Fibroblast of lung (primary cell): ENCODE measurements at regions not wholly inside any gene's neighbourhood (a gene's known extent, or its start where the extent isn't known, plus 50 kb on each side); places are given as distances from the start of the nearest gene placed in this dataset.

ENCODE experiments used
- DNase-seq, 2 donors: peaks; one replicate each; pipeline versions ENCODE4 v3.0.0 to v3.0.0-alpha.2; 2010; ENCODE audit warnings: low read depth in 2 of 2
- H2AFZ ChIP-seq: 2 replicates; pipeline ENCODE4 v1.5.1; 2012; ENCODE audit warnings: low read length, control low read depth, inconsistent platforms
- H3K27ac ChIP-seq: 2 replicates; pipeline ENCODE4 v1.5.1; 2011; ENCODE audit warnings: low read length, control low read depth; ENCODE audit not compliant: insufficient read depth
- H3K27me3 ChIP-seq: 2 replicates; pipeline ENCODE4 v1.5.1; 2011; ENCODE audit warnings: mild to moderate bottlenecking, low read length; ENCODE audit not compliant: control insufficient read depth, insufficient read depth
- H3K36me3 ChIP-seq: 2 replicates; pipeline ENCODE4 v1.5.1; 2011; ENCODE audit warnings: low read length; ENCODE audit not compliant: control insufficient read depth, insufficient read depth
- H3K4me1 ChIP-seq: 2 replicates; pipeline ENCODE4 v1.5.1; 2011; ENCODE audit warnings: low read length; ENCODE audit not compliant: control insufficient read depth, insufficient read depth; ENCODE audit errors: extremely low read depth
- H3K4me2 ChIP-seq: 2 replicates; pipeline ENCODE4 v1.5.1; 2011; ENCODE audit warnings: low read length, control low read depth; ENCODE audit not compliant: insufficient read depth; ENCODE audit errors: extremely low read depth
- H3K4me3 ChIP-seq, 4 experiments: fragments of 200-600 bp in 1 of 4; sonication (generic) in 1 of 4; replicated peaks in 1 of 4; 2 replicates each; pipeline ENCODE4 v1.5.1; 2011 to 2016; ENCODE audit warnings: low read length in 4 of 4, low read depth in 3 of 4, mild to moderate bottlenecking in 3 of 4, control low read depth in 2 of 4, inconsistent platforms in 1 of 4, mixed read lengths in 1 of 4; ENCODE audit not compliant: insufficient read depth in 1 of 4; ENCODE audit errors: control extremely low read depth in 1 of 4
- H3K79me2 ChIP-seq: 2 replicates; pipeline ENCODE4 v1.5.1; 2012; ENCODE audit warnings: mild to moderate bottlenecking, low read length, inconsistent platforms; ENCODE audit not compliant: control insufficient read depth, insufficient read depth
- H3K9ac ChIP-seq: 2 replicates; pipeline ENCODE4 v1.5.1; 2011; ENCODE audit warnings: mild to moderate bottlenecking, low read length, control low read depth; ENCODE audit not compliant: insufficient read depth
- H3K9me3 ChIP-seq: 2 replicates; pipeline ENCODE4 v1.5.1; 2012; ENCODE audit warnings: low read depth, low read length; ENCODE audit not compliant: control insufficient read depth, insufficient read depth
- H4K20me1 ChIP-seq: 2 replicates; pipeline ENCODE4 v1.5.1; 2011; ENCODE audit warnings: low read length; ENCODE audit not compliant: control insufficient read depth, insufficient read depth; ENCODE audit errors: extremely low read depth
- EZH2 ChIP-seq: IDR thresholded peaks from 2 replicates; pipeline ENCODE4 v1.5.1; 2012; ENCODE audit warnings: low read length, control low read depth, mild to moderate bottlenecking; ENCODE audit errors: missing control alignments
- TF ChIP-seq, protein P1 (sequence below), 2 donors: IDR thresholded peaks in 1 of 2; conservative IDR thresholded peaks in 1 of 2; 1 replicate in 1 of 2; 2 replicates in 1 of 2; pipeline ENCODE4 v1.5.1; 2011 to 2012; ENCODE audit warnings: low read length in 2 of 2, control low read depth in 1 of 2, inconsistent platforms in 1 of 2, low read depth in 1 of 2, mild to moderate bottlenecking in 1 of 2

DNA sequence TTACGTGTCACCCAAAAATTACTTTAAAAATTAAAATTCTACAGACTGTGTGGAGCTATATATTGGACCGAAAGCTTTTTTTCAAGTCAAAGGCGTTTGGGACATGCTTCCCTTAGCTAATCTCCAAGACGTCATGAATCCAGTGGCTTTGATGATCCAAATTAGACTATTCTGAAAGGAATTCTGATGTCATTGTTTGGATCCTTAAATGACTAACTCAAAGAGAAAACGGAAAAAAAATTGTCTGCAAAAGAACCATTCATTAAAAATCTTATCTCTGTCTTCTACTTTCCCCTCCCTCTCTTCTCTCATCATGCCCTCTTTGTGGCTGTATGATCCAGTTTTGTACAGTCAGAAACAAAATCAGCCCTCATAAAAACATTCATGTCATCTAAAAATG lies 161.8 kb downstream of the ETV1 start:
- TF ChIP-seq, protein P1, sequence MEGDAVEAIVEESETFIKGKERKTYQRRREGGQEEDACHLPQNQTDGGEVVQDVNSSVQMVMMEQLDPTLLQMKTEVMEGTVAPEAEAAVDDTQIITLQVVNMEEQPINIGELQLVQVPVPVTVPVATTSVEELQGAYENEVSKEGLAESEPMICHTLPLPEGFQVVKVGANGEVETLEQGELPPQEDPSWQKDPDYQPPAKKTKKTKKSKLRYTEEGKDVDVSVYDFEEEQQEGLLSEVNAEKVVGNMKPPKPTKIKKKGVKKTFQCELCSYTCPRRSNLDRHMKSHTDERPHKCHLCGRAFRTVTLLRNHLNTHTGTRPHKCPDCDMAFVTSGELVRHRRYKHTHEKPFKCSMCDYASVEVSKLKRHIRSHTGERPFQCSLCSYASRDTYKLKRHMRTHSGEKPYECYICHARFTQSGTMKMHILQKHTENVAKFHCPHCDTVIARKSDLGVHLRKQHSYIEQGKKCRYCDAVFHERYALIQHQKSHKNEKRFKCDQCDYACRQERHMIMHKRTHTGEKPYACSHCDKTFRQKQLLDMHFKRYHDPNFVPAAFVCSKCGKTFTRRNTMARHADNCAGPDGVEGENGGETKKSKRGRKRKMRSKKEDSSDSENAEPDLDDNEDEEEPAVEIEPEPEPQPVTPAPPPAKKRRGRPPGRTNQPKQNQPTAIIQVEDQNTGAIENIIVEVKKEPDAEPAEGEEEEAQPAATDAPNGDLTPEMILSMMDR (conservative IDR thresholded peaks at IDR 0.05 in 1 of 2, IDR thresholded peaks at IDR 0.05 in 1 of 2; ENCODE audit: low read depth in 1 of 2, low read length in 2 of 2), result no peak
- no peak overlapping the region for H3K4me2 ChIP-seq
- H3K9me3 ChIP-seq, result no peaks in the 10 kb centered on the region
- no peak overlapping the region for H3K4me3 ChIP-seq
- no peak overlapping the region for H3K27ac ChIP-seq
- DNase-seq, result peak; percentile 65 to 67
- no peaks in the 10 kb centered on the region for H3K79me2 ChIP-seq
- H3K36me3 ChIP-seq, result no peaks in the 10 kb centered on the region
- no peak overlapping the region for H2AFZ ChIP-seq
- H4K20me1 ChIP-seq, result no peaks in the 10 kb centered on the region
- H3K27me3 ChIP-seq, result no peaks in the 10 kb centered on the region
- peaks cover 4% of the 10 kb centered on the region for H3K4me1 ChIP-seq
- no peak overlapping the region for H3K9ac ChIP-seq

DNA sequence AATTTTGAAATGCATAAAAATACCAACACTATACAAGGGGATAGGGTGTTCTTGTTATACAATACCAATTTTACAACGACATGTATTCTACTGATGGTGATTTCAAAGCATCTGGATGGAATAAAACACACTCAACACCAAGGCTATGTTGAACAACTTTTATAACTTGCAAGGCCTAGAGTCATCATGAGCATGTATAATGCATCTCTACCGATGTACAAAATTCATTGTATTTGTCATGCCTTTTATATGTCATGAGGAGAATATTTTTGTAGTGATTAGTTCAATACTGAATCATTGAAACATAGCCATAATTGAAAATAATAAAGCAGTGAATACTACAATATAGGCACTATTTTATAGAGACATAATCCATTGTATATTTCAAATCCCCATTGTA lies 160.2 kb downstream of the ETV1 start:
- H3K4me1 ChIP-seq, result peaks cover 4% of the 10 kb centered on the region
- no peak overlapping the region for H3K4me2 ChIP-seq
- DNase-seq, result peak; percentile 12 to 43
- H3K9me3 ChIP-seq, result no peaks in the 10 kb centered on the region
- no peaks in the 10 kb centered on the region for H3K79me2 ChIP-seq
- no peak overlapping the region for H3K9ac ChIP-seq
- no peaks in the 10 kb centered on the region for H4K20me1 ChIP-seq
- H3K36me3 ChIP-seq, result no peaks in the 10 kb centered on the region
- no peak overlapping the region for H3K27ac ChIP-seq
- TF ChIP-seq, protein P1 (conservative IDR thresholded peaks at IDR 0.05 in 1 of 2, IDR thresholded peaks at IDR 0.05 in 1 of 2; ENCODE audit: low read depth in 1 of 2, low read length in 2 of 2), result no peak
- TF ChIP-seq EZH2, result no peak
- H3K4me3 ChIP-seq, result no peak overlapping the region
- no peaks in the 10 kb centered on the region for H3K27me3 ChIP-seq
- H2AFZ ChIP-seq, result no peak overlapping the region

DNA sequence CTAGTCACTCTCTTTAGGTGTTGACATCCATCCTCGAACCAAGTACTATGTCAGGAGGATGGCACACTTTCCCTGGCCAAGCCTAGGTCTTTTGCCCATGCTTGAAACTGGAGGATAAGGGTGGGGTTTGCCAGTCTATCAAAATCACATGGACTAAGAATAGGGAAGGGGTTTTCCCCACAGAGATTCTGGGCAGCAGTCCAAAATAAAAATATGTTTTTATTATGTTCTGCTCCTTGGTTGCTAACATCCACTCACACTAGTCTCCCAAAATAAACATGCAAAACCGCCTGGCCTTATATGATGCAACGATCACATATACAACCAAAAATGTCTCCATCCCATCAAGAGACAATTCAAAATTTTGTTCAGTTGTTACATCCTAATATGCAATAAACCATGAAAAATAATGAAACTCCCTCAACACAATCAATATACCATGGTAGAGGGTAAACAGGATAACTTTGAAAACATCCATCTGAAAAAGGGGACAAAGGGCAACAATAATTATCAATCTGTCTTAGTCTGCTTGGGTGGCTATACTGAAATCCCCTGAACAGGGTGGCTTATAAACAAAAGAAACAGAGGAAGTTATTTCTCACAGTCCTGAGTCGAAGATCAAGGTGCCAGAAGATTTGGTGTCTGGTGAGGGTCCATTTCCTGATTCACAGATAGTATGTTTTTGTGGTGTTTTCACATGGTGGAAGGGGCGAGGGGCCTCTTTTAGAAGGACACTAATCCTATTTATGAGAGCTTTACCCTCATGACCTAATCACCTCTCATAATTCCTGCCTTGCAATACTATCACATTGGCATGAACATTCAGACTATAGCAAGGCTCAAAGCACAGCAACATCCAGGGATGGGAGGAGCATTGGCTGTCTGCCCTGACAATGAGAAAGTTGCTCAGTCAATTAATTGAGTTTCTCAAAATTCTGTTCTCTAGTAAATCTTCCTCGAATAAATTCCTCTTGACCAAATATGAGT lies 159.3 kb downstream of the ETV1 start:
- Histone ChIP-seq H3K27ac (peak overlapping the region; percentile 60), H3K9ac (no peak overlapping the region), H4K20me1 (no peaks in the 10 kb centered on the region), H3K4me2 (peak overlapping the region; percentile 21), H3K9me3 (no peaks in the 10 kb centered on the region), H3K36me3 (no peaks in the 10 kb centered on the region), H2AFZ (no peak overlapping the region), H3K4me1 (peaks cover 4% of the 10 kb centered on the region), H3K4me3 (no peak overlapping the region), H3K27me3 (no peaks in the 10 kb centered on the region), H3K79me2 (no peaks in the 10 kb centered on the region)
- peak; percentile 51 to 97 for DNase-seq
- TF ChIP-seq EZH2, result no peak
- TF ChIP-seq, protein P1 (conservative IDR thresholded peaks at IDR 0.05 in 1 of 2, IDR thresholded peaks at IDR 0.05 in 1 of 2; ENCODE audit: low read depth in 1 of 2, low read length in 2 of 2), result no peak
